GM18907 (cell line): ENCODE measurements at regions not wholly inside any gene's neighbourhood (a gene's known extent, or its start where the extent isn't known, plus 50 kb on each side); places are given as distances from the start of the nearest gene placed in this dataset.

Experiments used
- ATAC-seq: cut with Tn5 transposase; IDR thresholded peaks from one replicate; pipeline ENCODE4 v1.9.1; 2021; ENCODE audit warnings: mild to moderate bottlenecking, moderate library complexity; ENCODE audit not compliant: unreplicated experiment

- no peak for ATAC-seq
These were observed 346.6 kb downstream of the TBC1D4 start for GRCh38 chr13:75135325-75135825.

GRCh38 chr13:75132701-75133695 lies 349.0 kb downstream of the TBC1D4 start:
- ATAC-seq, result no peak

- no peak for ATAC-seq
These were observed 352.6 kb downstream of the TBC1D4 start for GRCh38 chr13:75129331-75129730.

GRCh38 chr13:75124415-75124814 lies 357.6 kb downstream of the TBC1D4 start:
- ATAC-seq, result no peak

GRCh38 chr13:75123428-75123827 lies 358.5 kb downstream of the TBC1D4 start:
- no peak for ATAC-seq

GRCh38 chr13:75120085-75120484 lies 361.9 kb downstream of the TBC1D4 start:
- ATAC-seq, result no peak

GRCh38 chr13:75115171-75115570 lies 366.8 kb downstream of the TBC1D4 start:
- ATAC-seq, result no peak

- no peak for ATAC-seq
These were observed 378.0 kb downstream of the TBC1D4 start for GRCh38 chr13:75103976-75104375.

- no peak for ATAC-seq
These were observed 379.8 kb downstream of the TBC1D4 start for GRCh38 chr13:75102001-75102716.

- ATAC-seq, result no peak
These were observed 380.6 kb downstream of the TBC1D4 start for GRCh38 chr13:75101348-75101747.

GRCh38 chr13:75092143-75092542 lies 389.8 kb downstream of the TBC1D4 start:
- ATAC-seq, result no peak

GRCh38 chr13:75091718-75092117 lies 390.3 kb downstream of the TBC1D4 start:
- ATAC-seq, result no peak

GRCh38 chr13:75090872-75091615 lies 390.9 kb downstream of the TBC1D4 start:
- no peak for ATAC-seq

- ATAC-seq, result no peak
These were observed 393.1 kb downstream of the TBC1D4 start for GRCh38 chr13:75088915-75089314.

GRCh38 chr13:75079226-75079625 lies 402.7 kb downstream of the TBC1D4 start:
- no peak for ATAC-seq

GRCh38 chr13:75076476-75076875 lies 405.5 kb downstream of the TBC1D4 start:
- ATAC-seq, result no peak

GRCh38 chr13:75073786-75074185 lies 408.2 kb downstream of the TBC1D4 start:
- no peak for ATAC-seq

GRCh38 chr13:75072891-75073290 lies 409.1 kb downstream of the TBC1D4 start:
- no peak for ATAC-seq

GRCh38 chr13:75072368-75072767 lies 409.6 kb downstream of the TBC1D4 start:
- no peak for ATAC-seq

GRCh38 chr13:75071796-75072195 lies 410.2 kb downstream of the TBC1D4 start:
- no peak for ATAC-seq

GRCh38 chr13:75071395-75071794 lies 410.6 kb downstream of the TBC1D4 start:
- no peak for ATAC-seq
